Activated CD4-positive, alpha-beta T cell treated with anti-CD3 and anti-CD28 coated beads, Interleukin-2, amount 50 U/mL, for 48 hours (primary cell): ENCODE measurements at regions not wholly inside any gene's neighbourhood (a gene's known extent, or its start where the extent isn't known, plus 50 kb on each side); places are given as distances from the start of the nearest gene placed in this dataset.
"Not testable (repeated sequence)": the region's sequence is repeated elsewhere in the genome, so short reads cannot be mapped to it uniquely, and the experiment has no call there.

Experiments used
- DNase-seq, 2 experiments: peaks; one replicate each; pipeline ENCODE4 v3.0.0-alpha.2; 2020

- no peak for DNase-seq
Observed at GRCh38 chr7:68805159-68805558, 793.1 kb upstream of the AUTS2 start.

GRCh38 chr7:68807666-68808065 lies 790.6 kb upstream of the AUTS2 start:
- DNase-seq = no peak

- no peak for DNase-seq
Observed at GRCh38 chr7:68813551-68814080, 784.7 kb upstream of the AUTS2 start.

GRCh38 chr7:68816491-68816890 lies 781.8 kb upstream of the AUTS2 start:
- DNase-seq = no peak

GRCh38 chr7:68820321-68820720 lies 778.0 kb upstream of the AUTS2 start:
- DNase-seq = no peak

- no peak for DNase-seq
Observed at GRCh38 chr7:68821846-68822245, 776.4 kb upstream of the AUTS2 start.

- DNase-seq = no peak
Observed at GRCh38 chr7:68823996-68824780, 774.1 kb upstream of the AUTS2 start.

- no peak for DNase-seq
Observed at GRCh38 chr7:68828575-68828974, 769.7 kb upstream of the AUTS2 start.

GRCh38 chr7:68833422-68833821 lies 764.9 kb upstream of the AUTS2 start:
- DNase-seq = no peak

- DNase-seq = no peak
Observed at GRCh38 chr7:68839014-68839413, 759.3 kb upstream of the AUTS2 start.

- DNase-seq = no peak
Observed at GRCh38 chr7:68840991-68841390, 757.3 kb upstream of the AUTS2 start.

GRCh38 chr7:68843985-68844384 lies 754.3 kb upstream of the AUTS2 start:
- not testable (repeated sequence) for DNase-seq

- DNase-seq = no peak
Observed at GRCh38 chr7:68846811-68847325, 751.4 kb upstream of the AUTS2 start.

- DNase-seq = no peak
Observed at GRCh38 chr7:68853254-68853653, 745.0 kb upstream of the AUTS2 start.

GRCh38 chr7:68857571-68857970 lies 740.7 kb upstream of the AUTS2 start:
- no peak for DNase-seq

- no peak for DNase-seq
Observed at GRCh38 chr7:68858497-68858896, 739.8 kb upstream of the AUTS2 start.

- no peak for DNase-seq
Observed at GRCh38 chr7:68861171-68861570, 737.1 kb upstream of the AUTS2 start.

GRCh38 chr7:68862261-68862660 lies 736.0 kb upstream of the AUTS2 start:
- DNase-seq = no peak

- DNase-seq = no peak
Observed at GRCh38 chr7:68862736-68863135, 735.5 kb upstream of the AUTS2 start.

GRCh38 chr7:68865351-68866199 lies 732.7 kb upstream of the AUTS2 start:
- no peak for DNase-seq

- no peak for DNase-seq
Observed at GRCh38 chr7:68866200-68866570, 732.1 kb upstream of the AUTS2 start.

- DNase-seq = not testable (repeated sequence)
Observed at GRCh38 chr7:68866721-68867120, 731.6 kb upstream of the AUTS2 start.

- no peak for DNase-seq
Observed at GRCh38 chr7:68868978-68869377, 729.3 kb upstream of the AUTS2 start.

- no peak for DNase-seq
Observed at GRCh38 chr7:68873616-68874015, 724.7 kb upstream of the AUTS2 start.
